A673 (cell line): ENCODE measurements at regions not wholly inside any gene's neighbourhood (a gene's known extent, or its start where the extent isn't known, plus 50 kb on each side); places are given as distances from the start of the nearest gene placed in this dataset.

Source experiments
- BruUV-seq: library from RNA; stranded (reverse); fragments of 400-500 nt; replicated peaks from 2 replicates; lab custom pipeline; 2021; lab: Mats Ljungman, UMichigan
- CTCF ChIA-PET: fragments of 300-600 bp; sonication (Branson Sonifier 250); formaldehyde crosslinking; loops from one replicate; lab custom pipeline; 2022; ENCODE audit warnings: antibody characterized with exemption; lab: Charles Lee
- POLR2A ChIA-PET: fragments of 300-600 bp; sonication (Branson Sonifier 250); formaldehyde crosslinking; loops from one replicate; lab custom pipeline; 2022; ENCODE audit warnings: antibody characterized with exemption; ENCODE audit not compliant: low non-redundant PET; lab: Charles Lee
- DNase-seq: peaks from one replicate; pipeline ENCODE4 v3.0.0-alpha.2; 2015; ENCODE audit warnings: low spot score
- H3K27ac ChIP-seq: fragments of 200-600 bp; sonication (generic); 2 replicates; pipeline ENCODE4 v1.5.1; 2016; ENCODE audit warnings: mixed run types, low read depth, mild to moderate bottlenecking, mixed read lengths, antibody characterized with exemption, low read length; ENCODE audit not compliant: poor library complexity, severe bottlenecking
- H3K27me3 ChIP-seq: fragments of 200-600 bp; sonication (generic); replicated peaks from 2 replicates; pipeline ENCODE4 v1.6.1; 2017; ENCODE audit warnings: mixed run types, low read depth, mild to moderate bottlenecking, mixed read lengths, antibody characterized with exemption, low read length; ENCODE audit not compliant: insufficient read depth, poor library complexity
- H3K36me3 ChIP-seq: fragments of 200-600 bp; sonication (generic); 2 replicates; pipeline ENCODE4 v1.6.1; 2016; ENCODE audit warnings: mixed run types, mild to moderate bottlenecking, mixed read lengths, antibody characterized with exemption, low read length; ENCODE audit not compliant: insufficient read depth, poor library complexity, severe bottlenecking
- H3K4me1 ChIP-seq: fragments of 200-600 bp; sonication (generic); 2 replicates; pipeline ENCODE4 v1.6.1; 2017; ENCODE audit warnings: mixed run types, mild to moderate bottlenecking, mixed read lengths, antibody characterized with exemption, low read length; ENCODE audit not compliant: insufficient read depth, poor library complexity, severe bottlenecking
- H3K4me3 ChIP-seq: fragments of 200-600 bp; sonication (generic); 2 replicates; pipeline ENCODE4 v1.5.1; 2016; ENCODE audit warnings: low read depth, mixed run types, mild to moderate bottlenecking, mixed read lengths, low read length; ENCODE audit not compliant: poor library complexity, severe bottlenecking
- H3K9me3 ChIP-seq: fragments of 200-600 bp; sonication (generic); 2 replicates; pipeline ENCODE4 v1.6.1; 2016; ENCODE audit warnings: mixed run types, low read depth, mild to moderate bottlenecking, mixed read lengths, antibody characterized with exemption, low read length; ENCODE audit not compliant: poor library complexity, severe bottlenecking
- EZH2 ChIP-seq: fragments of 200-600 bp; sonication (generic); IDR thresholded peaks from 2 replicates; pipeline ENCODE4 v1.6.1; 2017; ENCODE audit warnings: borderline replicate concordance, low read depth, mild to moderate bottlenecking, mixed read lengths, antibody characterized with exemption, low read length; ENCODE audit not compliant: poor library complexity, severe bottlenecking
- intact Hi-C: fragments of 100-400 bp; cut with micrococcal nuclease; formaldehyde crosslinking; loops from one replicate; pipeline ENCODE4 v1.10.0; 2022; ENCODE audit not compliant: unreplicated experiment
- TF ChIP-seq, protein P1 (sequence below): fragments of 300-800, 200-600 bp; sonication (generic); conservative IDR thresholded peaks from 2 replicates; pipeline ENCODE4 v1.5.1; 2017; ENCODE audit warnings: low read depth, mild to moderate bottlenecking, antibody characterized with exemption, low read length, moderate library complexity, mixed read lengths

DNA sequence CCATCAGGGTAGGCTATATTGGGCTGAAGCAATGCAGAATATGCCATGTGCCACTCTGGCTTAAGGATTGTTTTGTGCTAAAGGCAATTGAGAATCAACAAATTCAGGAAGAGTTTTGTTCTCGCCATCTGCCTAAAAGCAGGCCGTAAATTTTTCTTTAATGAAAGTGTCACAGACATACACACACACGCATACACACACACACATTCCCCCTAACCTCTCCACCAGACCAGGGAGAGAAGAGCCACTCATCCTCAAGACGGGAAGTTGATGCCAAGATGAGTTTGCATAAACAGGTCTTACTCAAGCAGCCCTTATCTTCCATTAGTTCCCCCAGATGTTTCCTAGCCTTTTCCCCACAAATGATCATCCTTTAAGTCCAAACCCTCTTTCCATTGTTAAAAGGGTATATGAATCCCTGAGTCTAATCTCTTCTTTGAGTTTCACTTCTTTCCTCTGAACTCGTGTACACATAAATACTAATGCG, 59.6 kb upstream of the TRIM24 start:
- H3K4me3 ChIP-seq, result no peak overlapping the region
- H3K27me3 ChIP-seq, result no peaks in the 10 kb centered on the region
- no peak for TF ChIP-seq EZH2
- TF ChIP-seq, protein P1, sequence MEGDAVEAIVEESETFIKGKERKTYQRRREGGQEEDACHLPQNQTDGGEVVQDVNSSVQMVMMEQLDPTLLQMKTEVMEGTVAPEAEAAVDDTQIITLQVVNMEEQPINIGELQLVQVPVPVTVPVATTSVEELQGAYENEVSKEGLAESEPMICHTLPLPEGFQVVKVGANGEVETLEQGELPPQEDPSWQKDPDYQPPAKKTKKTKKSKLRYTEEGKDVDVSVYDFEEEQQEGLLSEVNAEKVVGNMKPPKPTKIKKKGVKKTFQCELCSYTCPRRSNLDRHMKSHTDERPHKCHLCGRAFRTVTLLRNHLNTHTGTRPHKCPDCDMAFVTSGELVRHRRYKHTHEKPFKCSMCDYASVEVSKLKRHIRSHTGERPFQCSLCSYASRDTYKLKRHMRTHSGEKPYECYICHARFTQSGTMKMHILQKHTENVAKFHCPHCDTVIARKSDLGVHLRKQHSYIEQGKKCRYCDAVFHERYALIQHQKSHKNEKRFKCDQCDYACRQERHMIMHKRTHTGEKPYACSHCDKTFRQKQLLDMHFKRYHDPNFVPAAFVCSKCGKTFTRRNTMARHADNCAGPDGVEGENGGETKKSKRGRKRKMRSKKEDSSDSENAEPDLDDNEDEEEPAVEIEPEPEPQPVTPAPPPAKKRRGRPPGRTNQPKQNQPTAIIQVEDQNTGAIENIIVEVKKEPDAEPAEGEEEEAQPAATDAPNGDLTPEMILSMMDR, result no peak
- no peaks in the 10 kb centered on the region for H3K9me3 ChIP-seq
- H3K36me3 ChIP-seq, result no peaks in the 10 kb centered on the region
- ChIA-PET POLR2A (no interaction called here), CTCF (no interaction called here)
- no peak overlapping the region for H3K27ac ChIP-seq
- no TSS peak for BruUV-seq
- no peaks in the 10 kb centered on the region for H3K4me1 ChIP-seq
- intact Hi-C loops, result no loop called here
- no peak for DNase-seq

DNA sequence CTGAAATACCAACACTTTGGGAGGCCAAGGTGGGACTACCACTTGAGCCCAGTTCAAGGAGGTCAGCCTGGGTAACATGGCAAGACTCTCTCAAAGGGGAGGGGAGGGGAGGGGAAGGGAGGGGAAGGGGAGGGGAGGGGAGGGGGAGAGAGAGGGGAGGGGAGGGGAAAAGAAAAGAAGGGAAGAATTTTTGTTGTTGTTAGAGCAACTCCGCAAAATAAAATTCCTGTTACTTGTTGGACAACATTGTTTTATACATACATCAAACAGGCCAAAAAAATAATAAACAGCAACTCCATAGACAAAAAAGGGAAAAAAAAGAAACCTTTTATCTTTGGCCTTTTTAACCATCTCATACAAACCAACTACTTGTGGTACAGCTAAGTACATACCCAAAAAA, 57.3 kb upstream of the TRIM24 start:
- Histone ChIP-seq H3K9me3 (no peaks in the 10 kb centered on the region), H3K4me1 (peaks cover 3% of the 10 kb centered on the region), H3K36me3 (no peaks in the 10 kb centered on the region), H3K27me3 (no peaks in the 10 kb centered on the region), H3K4me3 (no peak overlapping the region), H3K27ac (no peak overlapping the region)
- ChIA-PET POLR2A (no interaction called here), CTCF (no interaction called here)
- DNase-seq, result no peak
- intact Hi-C loops, result no loop called here
- no TSS peak for BruUV-seq
- TF ChIP-seq, protein P1, result no peak

DNA sequence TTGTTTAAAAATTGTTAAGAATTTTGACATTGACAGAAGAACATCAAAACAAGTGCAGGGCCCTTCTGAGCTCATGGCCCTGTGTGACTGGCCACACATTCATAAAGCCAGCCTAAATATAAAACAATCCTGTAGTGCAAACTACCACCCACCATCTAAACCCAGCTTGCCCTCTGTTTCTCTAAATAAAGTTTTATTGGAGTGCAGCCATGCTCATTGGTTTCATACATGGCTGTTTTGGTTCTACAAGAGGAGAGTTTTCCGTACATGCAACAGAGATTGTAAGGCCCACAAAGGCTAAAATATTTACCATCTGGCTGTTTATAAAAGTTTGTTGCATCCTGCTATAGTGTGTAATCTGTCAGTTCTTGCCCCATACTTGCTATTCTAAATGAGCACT, 54.6 kb upstream of the TRIM24 start:
- H3K9me3 ChIP-seq, result no peaks in the 10 kb centered on the region
- no peaks in the 10 kb centered on the region for H3K27me3 ChIP-seq
- H3K27ac ChIP-seq, result no peak overlapping the region
- ChIA-PET CTCF (no interaction called here), POLR2A (no interaction called here)
- no peak for TF ChIP-seq EZH2
- TF ChIP-seq, protein P1, result no peak
- peaks cover 15% of the 10 kb centered on the region for H3K4me1 ChIP-seq
- H3K4me3 ChIP-seq, result no peak overlapping the region
- no TSS peak for BruUV-seq
- H3K36me3 ChIP-seq, result no peaks in the 10 kb centered on the region
- intact Hi-C loops, result no loop called here
- no peak for DNase-seq
